Neural cell (in vitro differentiated cells): ENCODE measurements at regions not wholly inside any gene's neighbourhood (a gene's known extent, or its start where the extent isn't known, plus 50 kb on each side); places are given as distances from the start of the nearest gene placed in this dataset.

Experiments
- H2AFZ ChIP-seq: fragments of 200-600, 300-800 bp; sonication (generic), shearing (Covaris generic); 2 replicates; pipeline ENCODE4 v1.6.0; 2014; ENCODE audit warnings: low read depth, mild to moderate bottlenecking, antibody characterized with exemption, low read length, moderate library complexity
- H3F3A ChIP-seq: fragments of 200-600 bp; shearing (Covaris generic); 2 replicates; pipeline ENCODE4 v1.6.1; 2016; ENCODE audit warnings: mild to moderate bottlenecking, moderate library complexity, mixed read lengths, antibody characterized with exemption, low read length; ENCODE audit not compliant: insufficient read depth, poor library complexity, severe bottlenecking
- H3K27ac ChIP-seq: fragments of 200-600, 300-800 bp; sonication (generic), shearing (Covaris generic); 2 replicates; pipeline ENCODE4 v1.5.1; 2014; ENCODE audit warnings: mild to moderate bottlenecking, low read length, moderate library complexity
- H3K27me3 ChIP-seq: fragments of 300-800, 200-600 bp; sonication (generic), shearing (Covaris generic); 2 replicates; pipeline ENCODE4 v1.6.0; 2014; ENCODE audit warnings: mild to moderate bottlenecking, low read depth, low read length, moderate library complexity; ENCODE audit not compliant: insufficient read depth
- H3K36me3 ChIP-seq: fragments of 300-800, 200-600 bp; sonication (generic), shearing (Covaris generic); 2 replicates; pipeline ENCODE4 v1.5.1; 2014; ENCODE audit warnings: mild to moderate bottlenecking, antibody characterized with exemption, low read length, moderate library complexity; ENCODE audit not compliant: insufficient read depth
- H3K4me2 ChIP-seq: fragments of 300-800, 200-600 bp; sonication (generic), shearing (Covaris generic); 2 replicates; pipeline ENCODE4 v1.6.0; 2014; ENCODE audit warnings: mild to moderate bottlenecking, low read length
- H3K4me3 ChIP-seq: fragments of 300-800, 200-600 bp; sonication (generic), shearing (Covaris generic); 2 replicates; pipeline ENCODE4 v1.5.1; 2014; ENCODE audit warnings: mild to moderate bottlenecking, low read length, moderate library complexity
- H3K79me2 ChIP-seq: fragments of 200-600 bp; shearing (Covaris generic); replicated peaks from 2 replicates; pipeline ENCODE4 v1.6.0; 2014; ENCODE audit warnings: mild to moderate bottlenecking, low read length, moderate library complexity; ENCODE audit not compliant: insufficient read depth
- H3K9ac ChIP-seq: fragments of 300-800, 200-600 bp; sonication (generic), shearing (Covaris generic); 2 replicates; pipeline ENCODE4 v1.6.1; 2016; ENCODE audit warnings: mild to moderate bottlenecking, low read length, mixed read lengths
- H3K9me2 ChIP-seq: fragments of 200-600 bp; shearing (Covaris generic); 2 replicates; pipeline ENCODE4 v1.6.1; 2016; ENCODE audit warnings: mild to moderate bottlenecking, low read length, mixed read lengths; ENCODE audit not compliant: insufficient read depth
- H3K9me3 ChIP-seq: fragments of 200-600, 300-800 bp; sonication (generic), shearing (Covaris generic); 2 replicates; pipeline ENCODE4 v1.6.1; 2016; ENCODE audit warnings: mild to moderate bottlenecking, mixed run types, low read length, moderate library complexity, mixed read lengths
- H4K20me1 ChIP-seq: fragments of 200-600 bp; shearing (Covaris generic); 2 replicates; pipeline ENCODE4 v1.6.1; 2016; ENCODE audit warnings: mild to moderate bottlenecking, mixed run types; ENCODE audit not compliant: insufficient read depth
- EP300 ChIP-seq: fragments of 450-650 bp; conservative IDR thresholded peaks from 2 replicates; pipeline ENCODE4 v1.6.1; 2014; ENCODE audit warnings: antibody characterized with exemption, mild to moderate bottlenecking, moderate library complexity; ENCODE audit not compliant: poor library complexity, severe bottlenecking
- EZH2 ChIP-seq: fragments of 200-600, 300-800 bp; shearing (Covaris generic), sonication (generic); IDR thresholded peaks from 2 replicates; pipeline ENCODE4 v1.6.1; 2014; ENCODE audit warnings: antibody characterized with exemption, low read length, borderline replicate concordance, mild to moderate bottlenecking; ENCODE audit not compliant: insufficient read depth, poor library complexity, severe bottlenecking
- MXI1 ChIP-seq: fragments of 450-650 bp; conservative IDR thresholded peaks from 2 replicates; pipeline ENCODE4 v1.6.1; 2014; ENCODE audit warnings: antibody characterized with exemption, mild to moderate bottlenecking; ENCODE audit not compliant: poor library complexity, severe bottlenecking
- POLR2AphosphoS5 ChIP-seq: IDR thresholded peaks from 2 replicates; pipeline ENCODE4 v1.6.1; 2012
- RAD21 ChIP-seq: fragments of 450-650 bp; conservative IDR thresholded peaks from 2 replicates; pipeline ENCODE4 v1.6.1; 2014; ENCODE audit warnings: antibody characterized with exemption, mild to moderate bottlenecking, moderate library complexity
- SMC3 ChIP-seq: fragments of 450-650 bp; conservative IDR thresholded peaks from 2 replicates; pipeline ENCODE4 v1.6.1; 2014; ENCODE audit warnings: antibody characterized with exemption, mild to moderate bottlenecking, moderate library complexity; ENCODE audit not compliant: poor library complexity
- TAF1 ChIP-seq: IDR thresholded peaks from 2 replicates; pipeline ENCODE4 v1.6.1; 2012; ENCODE audit warnings: low read depth
- TF ChIP-seq, protein P1 (sequence below): fragments of 450-650 bp; IDR thresholded peaks from 2 replicates; pipeline ENCODE4 v1.5.1; 2014; ENCODE audit warnings: antibody characterized with exemption, mild to moderate bottlenecking, moderate library complexity; ENCODE audit not compliant: poor library complexity, severe bottlenecking
- TF ChIP-seq, protein P2 (sequence below): IDR thresholded peaks from 2 replicates; pipeline ENCODE4 v1.6.1; 2012; ENCODE audit warnings: borderline replicate concordance

DNA sequence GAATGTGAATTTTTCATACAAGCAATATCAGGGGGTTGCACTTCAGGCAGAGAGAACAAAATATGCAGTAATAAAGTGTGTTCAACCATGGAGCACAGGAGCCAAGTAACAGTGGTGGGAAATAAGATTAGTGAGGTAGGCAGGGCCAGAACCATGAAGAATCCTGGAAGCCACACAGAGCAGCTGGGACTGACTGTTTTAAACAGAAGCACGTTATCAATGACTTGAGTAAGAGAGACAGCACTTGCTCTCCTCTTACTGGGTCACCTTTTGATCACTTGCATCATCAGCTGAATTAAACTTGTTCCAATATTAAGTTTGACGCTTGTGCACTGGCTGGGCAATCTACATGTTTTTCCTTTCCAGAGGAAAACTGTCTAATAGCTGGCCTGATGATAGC lies 238.5 kb downstream of the TBX18 start:
- no peaks in the 10 kb centered on the region for H3K79me2 ChIP-seq
- no peak overlapping the region for H3K4me2 ChIP-seq
- no peak overlapping the region for H3K4me3 ChIP-seq
- no peak overlapping the region for H2AFZ ChIP-seq
- H3K9me3 ChIP-seq: no peaks in the 10 kb centered on the region
- no peaks in the 10 kb centered on the region for H4K20me1 ChIP-seq
- H3K36me3 ChIP-seq: no peaks in the 10 kb centered on the region
- no peak for TF ChIP-seq TAF1
- no peak for TF ChIP-seq SMC3
- TF ChIP-seq EZH2: no peak
- TF ChIP-seq, protein P1, sequence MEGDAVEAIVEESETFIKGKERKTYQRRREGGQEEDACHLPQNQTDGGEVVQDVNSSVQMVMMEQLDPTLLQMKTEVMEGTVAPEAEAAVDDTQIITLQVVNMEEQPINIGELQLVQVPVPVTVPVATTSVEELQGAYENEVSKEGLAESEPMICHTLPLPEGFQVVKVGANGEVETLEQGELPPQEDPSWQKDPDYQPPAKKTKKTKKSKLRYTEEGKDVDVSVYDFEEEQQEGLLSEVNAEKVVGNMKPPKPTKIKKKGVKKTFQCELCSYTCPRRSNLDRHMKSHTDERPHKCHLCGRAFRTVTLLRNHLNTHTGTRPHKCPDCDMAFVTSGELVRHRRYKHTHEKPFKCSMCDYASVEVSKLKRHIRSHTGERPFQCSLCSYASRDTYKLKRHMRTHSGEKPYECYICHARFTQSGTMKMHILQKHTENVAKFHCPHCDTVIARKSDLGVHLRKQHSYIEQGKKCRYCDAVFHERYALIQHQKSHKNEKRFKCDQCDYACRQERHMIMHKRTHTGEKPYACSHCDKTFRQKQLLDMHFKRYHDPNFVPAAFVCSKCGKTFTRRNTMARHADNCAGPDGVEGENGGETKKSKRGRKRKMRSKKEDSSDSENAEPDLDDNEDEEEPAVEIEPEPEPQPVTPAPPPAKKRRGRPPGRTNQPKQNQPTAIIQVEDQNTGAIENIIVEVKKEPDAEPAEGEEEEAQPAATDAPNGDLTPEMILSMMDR: no peak
- TF ChIP-seq EP300: no peak
- no peak for TF ChIP-seq RAD21
- TF ChIP-seq MXI1: no peak
- TF ChIP-seq, protein P2, sequence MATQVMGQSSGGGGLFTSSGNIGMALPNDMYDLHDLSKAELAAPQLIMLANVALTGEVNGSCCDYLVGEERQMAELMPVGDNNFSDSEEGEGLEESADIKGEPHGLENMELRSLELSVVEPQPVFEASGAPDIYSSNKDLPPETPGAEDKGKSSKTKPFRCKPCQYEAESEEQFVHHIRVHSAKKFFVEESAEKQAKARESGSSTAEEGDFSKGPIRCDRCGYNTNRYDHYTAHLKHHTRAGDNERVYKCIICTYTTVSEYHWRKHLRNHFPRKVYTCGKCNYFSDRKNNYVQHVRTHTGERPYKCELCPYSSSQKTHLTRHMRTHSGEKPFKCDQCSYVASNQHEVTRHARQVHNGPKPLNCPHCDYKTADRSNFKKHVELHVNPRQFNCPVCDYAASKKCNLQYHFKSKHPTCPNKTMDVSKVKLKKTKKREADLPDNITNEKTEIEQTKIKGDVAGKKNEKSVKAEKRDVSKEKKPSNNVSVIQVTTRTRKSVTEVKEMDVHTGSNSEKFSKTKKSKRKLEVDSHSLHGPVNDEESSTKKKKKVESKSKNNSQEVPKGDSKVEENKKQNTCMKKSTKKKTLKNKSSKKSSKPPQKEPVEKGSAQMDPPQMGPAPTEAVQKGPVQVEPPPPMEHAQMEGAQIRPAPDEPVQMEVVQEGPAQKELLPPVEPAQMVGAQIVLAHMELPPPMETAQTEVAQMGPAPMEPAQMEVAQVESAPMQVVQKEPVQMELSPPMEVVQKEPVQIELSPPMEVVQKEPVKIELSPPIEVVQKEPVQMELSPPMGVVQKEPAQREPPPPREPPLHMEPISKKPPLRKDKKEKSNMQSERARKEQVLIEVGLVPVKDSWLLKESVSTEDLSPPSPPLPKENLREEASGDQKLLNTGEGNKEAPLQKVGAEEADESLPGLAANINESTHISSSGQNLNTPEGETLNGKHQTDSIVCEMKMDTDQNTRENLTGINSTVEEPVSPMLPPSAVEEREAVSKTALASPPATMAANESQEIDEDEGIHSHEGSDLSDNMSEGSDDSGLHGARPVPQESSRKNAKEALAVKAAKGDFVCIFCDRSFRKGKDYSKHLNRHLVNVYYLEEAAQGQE: no peak
- H3K9ac ChIP-seq: no peak overlapping the region
- H3K27me3 ChIP-seq: no peaks in the 10 kb centered on the region
- no peaks in the 10 kb centered on the region for H3K9me2 ChIP-seq
- H3K27ac ChIP-seq: no peak overlapping the region
- H3F3A ChIP-seq: no peaks in the 10 kb centered on the region

DNA sequence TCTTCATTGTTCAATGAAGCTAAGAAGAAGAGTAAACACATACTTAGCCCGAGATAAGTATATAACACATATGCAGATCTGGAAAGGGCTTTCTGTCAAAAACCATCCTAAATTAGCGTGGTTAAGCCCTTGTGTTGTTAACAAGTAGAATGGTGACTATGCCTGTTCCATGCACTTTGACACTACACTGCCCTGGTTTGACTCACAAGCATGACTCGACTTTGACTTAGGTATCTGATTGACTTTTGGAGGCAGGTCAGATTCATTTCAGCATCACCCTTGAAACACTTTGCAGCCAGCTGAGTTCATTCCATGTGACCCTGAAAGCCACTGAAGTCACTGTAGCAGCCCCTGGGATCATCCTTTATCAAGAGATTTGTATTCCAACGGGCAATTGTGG lies 239.8 kb downstream of the TBX18 start:
- no peaks in the 10 kb centered on the region for H3F3A ChIP-seq
- no peaks in the 10 kb centered on the region for H4K20me1 ChIP-seq
- H3K4me2 ChIP-seq: no peak overlapping the region
- no peak overlapping the region for H3K27ac ChIP-seq
- TF ChIP-seq TAF1 (no peak), SMC3 (no peak), EZH2 (no peak), EP300 (no peak), POLR2AphosphoS5 (no peak), MXI1 (no peak)
- TF ChIP-seq, protein P2: no peak
- TF ChIP-seq, protein P1: no peak
- no peak overlapping the region for H3K9ac ChIP-seq
- no peak overlapping the region for H2AFZ ChIP-seq
- H3K9me2 ChIP-seq: no peaks in the 10 kb centered on the region
- no peak overlapping the region for H3K4me3 ChIP-seq
- H3K27me3 ChIP-seq: no peaks in the 10 kb centered on the region
- H3K79me2 ChIP-seq: no peaks in the 10 kb centered on the region
- H3K9me3 ChIP-seq: no peaks in the 10 kb centered on the region
- no peaks in the 10 kb centered on the region for H3K36me3 ChIP-seq
